Stimulated activated CD8-positive, alpha-beta memory T cell treated with anti-CD3 and anti-CD28 coated beads, Interleukin-4, amount 100 ng/mL, for 24 hours (primary cell): ENCODE measurements at regions not wholly inside any gene's neighbourhood (a gene's known extent, or its start where the extent isn't known, plus 50 kb on each side); places are given as distances from the start of the nearest gene placed in this dataset.

Source experiments
- DNase-seq: peaks from one replicate; pipeline ENCODE4 v3.0.0-alpha.2; 2020; ENCODE audit warnings: low read depth

DNA sequence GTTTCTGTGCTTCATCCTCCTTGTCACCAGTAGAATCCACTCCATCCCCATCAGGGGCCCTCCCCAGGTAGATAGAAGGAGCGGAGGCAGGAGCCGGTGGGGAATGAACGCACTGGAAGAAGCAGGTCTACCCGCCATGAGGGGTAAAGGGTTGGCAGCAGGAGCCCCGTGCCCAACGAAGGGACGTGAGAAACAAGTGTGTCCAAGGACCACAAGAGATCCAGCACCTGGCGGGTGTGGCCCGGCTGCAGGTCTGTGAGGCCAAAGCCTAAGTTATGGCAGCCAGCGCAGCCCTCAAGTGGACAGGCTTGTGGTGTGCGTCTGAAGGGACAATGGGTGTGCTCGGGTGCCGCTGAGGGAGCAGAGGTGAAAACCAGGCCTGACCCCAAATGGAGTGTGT lies 94.3 kb downstream of the IRX2 start:
- no peak for DNase-seq

- no peak for DNase-seq
Observed at GRCh38 chr5:2656206-2656605, 95.3 kb downstream of the IRX2 start.

- DNase-seq: no peak
Observed at GRCh38 chr5:2653991-2654390, 97.5 kb downstream of the IRX2 start.

DNA sequence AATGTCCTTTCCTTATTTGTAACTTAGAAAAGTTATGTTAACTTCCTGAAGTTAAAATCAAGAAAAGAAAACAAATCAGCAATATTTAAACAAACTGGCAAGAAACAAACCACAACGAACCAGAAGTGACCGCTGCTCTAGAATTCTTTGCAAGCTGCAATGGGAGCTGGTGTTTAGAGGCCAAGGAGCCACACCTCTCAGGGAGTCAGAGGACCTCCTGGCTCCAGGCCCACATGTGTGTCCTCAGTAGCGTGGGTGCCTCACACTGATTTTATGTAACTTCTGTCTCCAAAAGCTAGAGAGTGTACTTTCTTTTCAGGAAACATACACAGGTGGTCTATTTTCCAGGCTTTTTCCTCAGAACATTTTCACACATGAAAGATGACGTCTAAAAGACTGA lies 100.4 kb downstream of the IRX2 start:
- DNase-seq: no peak

- no peak for DNase-seq
Observed at GRCh38 chr5:2642684-2643345, 108.7 kb downstream of the IRX2 start.

DNA sequence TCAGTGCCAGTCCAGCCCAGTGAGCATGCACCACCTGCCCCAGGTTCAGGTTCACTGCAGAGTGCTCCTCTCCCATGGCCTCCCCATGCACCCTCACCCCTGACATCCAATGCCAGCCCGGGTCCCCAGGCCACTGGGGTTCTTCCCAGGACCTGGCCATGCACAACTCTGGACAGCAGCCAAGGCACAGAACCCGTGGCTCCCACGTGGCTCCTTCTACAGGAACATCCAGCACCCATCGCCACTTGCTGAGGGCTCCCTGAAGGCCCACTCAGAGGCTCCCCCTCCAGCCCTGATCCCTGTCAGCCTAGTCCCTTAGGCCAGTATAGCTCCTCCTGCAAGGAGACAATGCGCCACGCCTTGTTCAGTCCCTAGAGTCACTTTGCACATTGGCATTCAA lies 110.8 kb downstream of the IRX2 start:
- no peak for DNase-seq

DNA sequence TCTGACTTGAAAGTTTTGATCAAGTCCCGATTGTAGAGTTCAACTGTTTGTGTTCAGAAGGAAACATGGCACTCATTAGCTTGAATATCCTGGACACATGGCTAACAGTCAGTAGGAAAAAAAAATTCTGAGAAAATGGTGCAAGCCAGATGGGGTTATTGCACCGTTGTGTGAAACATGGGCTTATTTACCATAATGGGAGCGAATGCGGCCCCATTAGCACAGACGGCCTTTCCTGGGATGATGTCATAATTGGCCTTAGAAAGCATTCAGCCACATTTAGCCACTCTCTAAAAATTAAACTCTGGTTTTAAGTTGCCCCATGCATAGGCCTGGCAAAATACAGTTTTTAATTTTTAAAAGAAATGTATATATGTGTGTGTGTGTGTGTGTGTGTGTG lies 112.1 kb downstream of the IRX2 start:
- DNase-seq: no peak

GRCh38 chr5:2634399-2635176 lies 116.9 kb downstream of the IRX2 start:
- DNase-seq: no peak

DNA sequence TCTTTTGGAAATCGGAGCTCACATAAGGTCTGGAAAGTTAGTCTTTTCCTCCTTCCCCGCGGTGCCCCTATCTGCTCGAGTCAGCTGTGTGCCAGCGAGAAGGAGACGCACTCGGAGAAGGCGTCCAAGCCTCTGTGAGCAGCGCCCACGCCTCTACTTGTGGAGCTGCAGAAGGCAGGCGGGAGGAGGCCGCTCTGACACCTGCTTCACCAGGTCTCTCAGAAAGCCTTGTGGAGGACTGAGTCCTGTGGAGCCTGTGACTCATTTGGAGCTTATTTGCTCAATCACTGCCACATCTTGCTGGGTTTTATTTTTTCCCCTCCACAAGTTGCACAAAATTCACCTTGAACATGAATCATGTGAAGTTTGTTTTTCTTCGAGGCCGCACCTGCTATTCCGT lies 117.5 kb downstream of the IRX2 start:
- DNase-seq: no peak

DNA sequence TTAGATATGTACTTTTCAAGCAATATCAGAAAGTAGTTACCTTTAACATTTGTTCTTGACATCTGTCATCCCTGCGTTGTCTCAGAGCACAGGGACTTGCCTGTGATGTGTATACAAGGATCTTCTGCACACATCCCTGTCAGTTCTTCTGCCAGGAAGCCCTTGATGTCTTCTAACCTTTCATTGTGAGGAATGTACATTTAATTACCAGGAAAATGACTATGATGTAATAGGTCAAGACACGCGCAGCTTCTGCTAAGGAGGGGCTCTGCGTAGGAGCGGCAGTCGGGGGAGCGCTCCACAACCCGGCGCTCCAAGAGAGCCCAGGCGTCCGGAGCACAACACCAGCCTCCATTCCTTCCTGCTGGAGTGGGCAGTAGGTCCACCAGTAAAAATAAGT lies 119.7 kb downstream of the IRX2 start:
- no peak for DNase-seq

DNA sequence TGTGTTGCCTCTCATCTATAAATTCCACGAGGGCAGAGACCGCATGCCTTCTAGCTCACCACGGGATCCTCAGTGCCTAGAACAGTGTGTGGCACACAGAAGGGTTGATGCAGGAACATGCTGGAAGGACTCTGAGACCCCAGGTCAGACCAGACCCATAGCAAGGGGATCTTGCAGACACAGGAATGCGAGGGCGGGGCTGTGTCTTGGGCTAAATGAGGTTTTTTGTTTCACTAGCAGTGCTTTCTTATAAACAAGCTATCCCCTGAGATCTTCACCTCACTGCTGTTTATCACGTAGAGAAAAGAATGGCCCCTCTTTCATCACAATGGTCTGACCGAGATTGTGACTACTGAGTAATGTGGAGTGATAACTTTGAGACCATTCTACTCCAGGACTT lies 122.4 kb downstream of the IRX2 start:
- no peak for DNase-seq

GRCh38 chr5:2627867-2628266 lies 123.6 kb downstream of the IRX2 start:
- DNase-seq: no peak

DNA sequence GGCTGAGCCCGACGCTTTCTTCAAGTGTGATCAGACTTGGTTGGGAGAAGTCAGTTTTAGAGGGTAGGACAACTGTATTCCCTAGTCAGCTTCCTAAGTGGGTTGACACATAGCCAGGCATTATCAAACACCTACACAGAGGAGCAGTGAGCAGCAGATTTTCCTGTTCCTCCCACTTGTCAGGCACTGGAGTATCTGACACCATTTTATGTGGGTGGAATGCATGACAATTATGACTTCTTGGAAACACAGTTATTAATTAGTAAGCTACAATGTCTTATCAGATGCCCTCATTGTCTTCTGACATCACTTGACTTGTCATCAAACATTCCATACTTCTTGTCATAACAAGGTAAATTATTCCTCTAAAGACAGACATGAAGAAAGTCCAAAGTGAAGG lies 124.9 kb downstream of the IRX2 start:
- no peak for DNase-seq

- no peak for DNase-seq
Observed at GRCh38 chr5:2622866-2623265, 128.6 kb downstream of the IRX2 start.

DNA sequence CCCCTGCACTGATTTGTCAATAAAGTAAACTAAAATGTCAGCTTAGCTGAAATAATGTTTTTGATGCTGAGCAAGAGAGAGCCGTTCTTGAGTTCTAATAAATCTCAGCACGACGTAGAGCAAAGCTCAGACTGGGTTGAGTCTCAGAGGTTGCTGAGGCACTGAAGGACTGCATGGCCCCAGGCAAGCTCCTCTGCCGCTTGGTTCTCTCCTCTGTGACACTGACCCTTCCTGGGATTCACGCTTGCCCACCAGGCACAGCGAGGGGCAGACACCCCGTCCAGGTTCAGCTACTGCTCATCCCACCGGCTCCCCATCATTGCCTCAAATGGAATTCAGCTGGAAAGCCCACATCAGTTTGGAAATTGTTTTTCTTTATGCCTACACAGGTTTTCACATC lies 129.8 kb downstream of the IRX2 start:
- no peak for DNase-seq

GRCh38 chr5:2619216-2619615 lies 132.3 kb downstream of the IRX2 start:
- no peak for DNase-seq

DNA sequence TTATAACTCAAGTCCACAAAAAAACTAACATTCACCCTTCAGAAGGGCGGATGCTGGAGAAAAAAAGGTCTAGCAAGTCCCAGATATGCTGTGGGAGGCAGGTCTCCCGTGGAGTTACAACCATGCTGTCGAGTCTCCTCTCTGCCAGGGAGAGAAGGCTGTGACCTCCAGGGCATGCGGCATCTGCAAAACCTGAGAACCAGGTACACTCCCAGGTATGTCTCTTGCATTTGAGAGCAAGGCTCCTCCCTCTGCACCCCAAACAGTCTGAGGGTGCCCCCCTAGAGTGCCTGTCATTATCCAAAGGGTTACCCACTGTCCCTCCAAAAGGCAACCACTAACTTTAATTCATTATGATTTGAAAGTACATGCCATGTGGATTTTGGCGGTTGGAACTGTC lies 134.0 kb downstream of the IRX2 start:
- DNase-seq: no peak

DNA sequence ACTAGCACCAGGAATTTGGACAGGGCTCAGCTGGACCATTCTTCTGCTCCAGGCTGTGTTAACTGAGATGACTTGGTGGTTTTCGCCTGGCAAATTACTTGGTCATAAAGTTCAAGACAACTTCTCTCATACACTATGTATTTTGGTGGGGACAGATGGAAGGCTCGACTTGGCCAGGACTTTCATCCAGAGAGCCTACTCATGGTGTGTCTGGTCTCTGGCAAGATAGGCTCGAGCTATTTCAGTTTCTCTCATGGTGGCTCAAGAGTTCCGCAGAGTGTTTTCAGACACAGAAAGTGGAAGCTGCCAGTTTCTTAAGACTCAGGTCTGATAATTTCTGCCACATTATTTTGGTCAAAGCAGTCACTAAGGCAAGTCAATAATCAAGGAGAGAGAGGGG lies 135.6 kb downstream of the IRX2 start:
- no peak for DNase-seq

DNA sequence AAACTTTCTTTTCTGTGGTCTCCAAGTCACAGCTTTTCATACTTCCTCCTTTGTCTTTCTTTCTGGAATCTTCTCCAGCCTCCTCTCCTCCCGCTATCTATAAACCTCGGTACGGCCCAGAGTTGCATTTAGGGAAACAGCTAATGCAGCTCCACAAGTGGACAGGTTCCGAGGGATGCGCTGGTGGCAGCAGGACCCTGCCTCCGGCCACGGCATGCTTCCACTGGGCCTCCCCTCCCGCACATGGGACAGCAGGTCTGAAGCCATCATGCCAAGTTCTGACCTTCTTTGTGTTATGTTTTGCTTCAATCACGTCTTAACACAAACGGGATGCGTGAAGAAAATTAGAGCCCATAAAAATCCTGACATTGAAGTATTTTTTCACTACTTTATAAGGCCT lies 136.9 kb downstream of the IRX2 start:
- DNase-seq: no peak

- no peak for DNase-seq
Observed at GRCh38 chr5:2611659-2612058, 139.8 kb downstream of the IRX2 start.

DNA sequence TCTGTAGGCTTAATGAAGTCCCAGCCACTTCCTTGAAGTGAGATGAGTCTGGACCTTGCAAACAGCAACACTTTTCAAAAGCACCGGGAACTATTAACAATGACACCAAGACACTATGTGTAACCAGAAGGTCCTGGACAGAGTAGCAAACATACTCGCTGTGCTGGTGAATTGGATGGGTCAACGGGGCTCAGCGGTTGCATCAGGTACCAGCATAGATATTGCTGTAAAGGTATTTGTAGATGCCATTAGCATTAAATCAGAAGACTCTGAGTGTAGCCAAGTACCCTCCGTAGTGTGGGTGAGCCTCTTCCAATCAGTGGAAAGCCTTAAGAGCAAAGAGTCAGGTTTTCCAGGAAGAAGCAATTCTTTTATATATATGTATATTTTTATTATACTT lies 140.5 kb downstream of the IRX2 start:
- no peak for DNase-seq

DNA sequence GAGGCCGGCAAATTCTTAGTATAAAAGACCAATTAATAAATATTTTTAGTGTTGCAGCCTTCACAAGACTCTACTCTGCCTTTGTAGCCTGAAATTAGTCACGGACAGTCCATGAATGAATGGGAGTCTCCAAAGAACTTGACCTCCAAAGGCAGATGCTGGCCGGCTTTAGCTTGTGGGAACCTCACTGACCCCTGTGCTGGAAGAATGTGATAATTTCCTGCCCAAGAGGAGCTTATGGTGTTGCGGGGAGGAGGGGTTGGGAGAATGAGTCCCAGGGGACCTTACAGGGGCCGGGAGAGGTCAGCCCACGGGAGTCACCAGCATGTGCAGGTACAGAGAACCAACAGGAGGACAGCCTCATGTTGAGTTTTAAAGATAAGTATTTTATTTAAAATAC lies 143.1 kb downstream of the IRX2 start:
- no peak for DNase-seq

- no peak for DNase-seq
Observed at GRCh38 chr5:2607598-2607997, 143.9 kb downstream of the IRX2 start.

- DNase-seq: no peak
Observed at GRCh38 chr5:2603272-2603575, 148.3 kb downstream of the IRX2 start.
